Astrocyte of the spinal cord (primary cell): ENCODE measurements at regions not wholly inside any gene's neighbourhood (a gene's known extent, or its start where the extent isn't known, plus 50 kb on each side); places are given as distances from the start of the nearest gene placed in this dataset.
"Not testable (repeated sequence)": the region's sequence is repeated elsewhere in the genome, so short reads cannot be mapped to it uniquely, and the experiment has no call there.

Experiments
- DNase-seq: peaks from one replicate; pipeline ENCODE4 v3.0.0; 2011; ENCODE audit warnings: low read depth, low spot score
- H3K4me3 ChIP-seq: 2 replicates; pipeline ENCODE4 v1.5.1; 2011; ENCODE audit warnings: low read depth, mild to moderate bottlenecking, low read length, moderate library complexity
- in situ Hi-C: cut with HindIII; loops from 2 replicates; pipeline ENCODE4 v1.10.0; 2017; ENCODE audit warnings: low sequenced_read_pairs
- TF ChIP-seq, protein P1 (sequence below): IDR thresholded peaks from 2 replicates; pipeline ENCODE4 v1.5.1; 2012; ENCODE audit warnings: low read depth, mild to moderate bottlenecking, low read length, inconsistent platforms

DNA sequence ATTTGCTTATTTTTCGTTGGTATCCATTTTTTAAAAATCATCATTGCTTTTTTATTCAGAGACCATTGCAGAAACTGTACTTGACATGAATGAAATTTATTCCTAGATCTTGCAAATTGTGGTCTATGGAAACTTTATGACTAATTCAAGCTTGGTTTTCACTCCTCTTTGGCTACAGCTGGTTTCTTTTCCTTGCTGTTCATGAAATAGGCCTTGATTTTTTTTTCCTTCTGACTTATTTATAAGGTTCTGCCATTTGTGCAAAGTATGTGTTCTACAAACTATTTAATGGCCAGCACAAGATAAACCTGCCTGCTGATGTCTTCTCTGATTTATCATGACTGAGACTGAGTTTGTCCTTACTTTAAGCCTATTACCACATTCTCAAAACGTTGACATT lies 764.0 kb upstream of the SLITRK5 start:
- in situ Hi-C loops = no loop called here
- DNase-seq = peak; percentile 62
- TF ChIP-seq, protein P1, sequence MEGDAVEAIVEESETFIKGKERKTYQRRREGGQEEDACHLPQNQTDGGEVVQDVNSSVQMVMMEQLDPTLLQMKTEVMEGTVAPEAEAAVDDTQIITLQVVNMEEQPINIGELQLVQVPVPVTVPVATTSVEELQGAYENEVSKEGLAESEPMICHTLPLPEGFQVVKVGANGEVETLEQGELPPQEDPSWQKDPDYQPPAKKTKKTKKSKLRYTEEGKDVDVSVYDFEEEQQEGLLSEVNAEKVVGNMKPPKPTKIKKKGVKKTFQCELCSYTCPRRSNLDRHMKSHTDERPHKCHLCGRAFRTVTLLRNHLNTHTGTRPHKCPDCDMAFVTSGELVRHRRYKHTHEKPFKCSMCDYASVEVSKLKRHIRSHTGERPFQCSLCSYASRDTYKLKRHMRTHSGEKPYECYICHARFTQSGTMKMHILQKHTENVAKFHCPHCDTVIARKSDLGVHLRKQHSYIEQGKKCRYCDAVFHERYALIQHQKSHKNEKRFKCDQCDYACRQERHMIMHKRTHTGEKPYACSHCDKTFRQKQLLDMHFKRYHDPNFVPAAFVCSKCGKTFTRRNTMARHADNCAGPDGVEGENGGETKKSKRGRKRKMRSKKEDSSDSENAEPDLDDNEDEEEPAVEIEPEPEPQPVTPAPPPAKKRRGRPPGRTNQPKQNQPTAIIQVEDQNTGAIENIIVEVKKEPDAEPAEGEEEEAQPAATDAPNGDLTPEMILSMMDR = no peak
- H3K4me3 ChIP-seq = no peak overlapping the region

DNA sequence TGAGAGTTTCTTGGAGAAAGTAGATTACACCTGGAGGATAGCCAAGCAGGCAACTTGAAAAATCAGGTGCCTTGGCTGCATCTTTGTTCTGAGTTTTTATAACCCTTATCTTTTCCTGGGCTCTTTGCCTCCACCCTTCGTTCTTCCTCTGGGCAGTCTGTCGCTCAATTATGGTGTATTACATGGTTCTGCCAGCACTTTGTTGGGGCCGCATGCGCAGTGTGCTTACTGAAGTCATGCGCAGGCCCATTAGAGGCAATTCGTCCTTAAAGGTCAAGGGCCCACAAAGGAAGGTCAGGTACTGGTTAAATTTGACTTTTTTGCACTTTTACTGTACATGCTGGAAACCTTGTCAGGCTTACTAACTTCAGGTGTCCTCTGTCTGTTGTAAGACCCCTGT lies 761.9 kb upstream of the SLITRK5 start:
- in situ Hi-C loops = no loop called here
- H3K4me3 ChIP-seq = no peak overlapping the region
- TF ChIP-seq, protein P1 = no peak
- no peak for DNase-seq

DNA sequence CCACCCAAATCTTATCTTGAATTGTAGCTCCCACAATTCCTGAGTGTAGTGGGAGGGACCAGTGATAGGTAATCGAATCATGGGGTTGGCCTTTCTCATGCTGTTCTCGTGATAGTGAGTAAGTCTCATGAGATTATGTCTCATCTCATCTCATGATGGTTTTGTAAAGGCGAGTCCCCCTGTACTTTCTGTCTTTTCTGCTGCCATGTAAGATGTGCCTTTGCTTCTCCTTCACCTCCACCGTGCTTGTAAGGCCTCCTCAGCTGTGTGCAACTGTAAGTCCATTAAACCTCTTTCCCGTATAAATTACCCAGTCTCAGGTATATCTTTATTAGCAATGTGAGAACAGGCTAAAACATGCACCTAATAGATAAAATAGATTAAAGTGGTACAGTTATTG lies 756.4 kb upstream of the SLITRK5 start:
- TF ChIP-seq, protein P1 = no peak

DNA sequence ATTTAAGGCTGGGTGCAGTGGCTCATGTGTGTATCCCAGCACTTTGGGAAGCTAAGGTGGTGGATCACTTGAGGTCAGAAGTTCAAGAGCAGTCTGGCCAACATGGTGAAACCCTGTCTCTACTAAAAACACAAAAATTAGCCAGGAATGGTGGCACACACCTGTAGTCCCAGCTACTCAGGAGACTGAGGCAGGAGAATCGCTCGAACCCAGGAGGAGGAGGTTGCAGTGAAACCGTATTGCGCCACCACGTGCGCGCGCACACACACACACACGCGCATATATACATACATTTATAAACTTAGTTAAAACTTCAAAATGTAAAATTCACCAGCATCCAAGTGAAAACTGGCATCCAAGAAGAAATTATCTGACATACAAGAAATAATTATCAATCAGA lies 753.7 kb upstream of the SLITRK5 start:
- in situ Hi-C loops, DNase-seq, H3K4me3 ChIP-seq: not testable (repeated sequence)

More for the DNA sequence above, 756.4 kb upstream of the SLITRK5 start:
- H3K4me3 ChIP-seq = no peak overlapping the region
- no peak for DNase-seq
- in situ Hi-C loops = no loop called here

DNA sequence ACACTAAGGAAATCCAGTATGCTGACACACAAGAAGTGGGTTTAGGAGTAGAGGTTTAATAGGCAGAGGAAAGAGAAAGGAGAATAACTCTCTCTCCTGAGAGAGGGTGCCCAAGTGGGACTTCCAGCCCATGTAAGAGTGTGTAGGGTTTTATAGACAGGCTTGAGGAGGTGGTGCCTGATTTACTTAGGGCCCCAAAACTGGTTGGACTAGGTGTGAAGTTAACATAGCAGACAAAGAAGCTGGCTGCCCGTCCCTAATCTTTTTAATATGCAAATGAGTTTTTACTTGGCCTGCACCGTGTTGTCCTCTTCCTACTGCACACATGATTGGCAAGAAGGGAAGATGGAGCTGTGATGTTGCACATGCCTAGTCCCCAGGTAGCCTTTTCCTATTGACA lies 752.5 kb upstream of the SLITRK5 start:
- in situ Hi-C loops = no loop called here

DNA sequence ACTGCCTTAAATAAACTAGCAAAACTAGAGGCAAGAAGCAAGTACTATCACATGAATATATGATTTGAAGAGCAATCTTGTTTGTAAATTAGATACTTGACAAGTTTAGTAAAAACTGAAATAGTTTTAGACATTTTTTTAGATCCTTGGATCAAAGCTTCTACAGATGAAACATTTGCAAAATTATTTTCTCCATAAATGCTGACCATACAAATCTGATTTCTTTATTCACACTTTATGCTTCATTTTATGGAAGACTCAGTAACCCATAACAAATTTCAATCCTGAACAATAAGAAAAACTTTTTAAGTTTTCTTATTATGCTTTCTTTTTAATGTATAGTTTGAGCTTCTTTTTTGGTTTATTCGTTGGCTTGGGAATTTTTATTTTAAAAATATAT lies 750.2 kb upstream of the SLITRK5 start:
- no peak overlapping the region for H3K4me3 ChIP-seq
- in situ Hi-C loops = no loop called here
- no peak for DNase-seq
- TF ChIP-seq, protein P1 = no peak

More for the DNA sequence above, 752.5 kb upstream of the SLITRK5 start:
- no peak overlapping the region for H3K4me3 ChIP-seq
- TF ChIP-seq, protein P1 = no peak
- no peak for DNase-seq

DNA sequence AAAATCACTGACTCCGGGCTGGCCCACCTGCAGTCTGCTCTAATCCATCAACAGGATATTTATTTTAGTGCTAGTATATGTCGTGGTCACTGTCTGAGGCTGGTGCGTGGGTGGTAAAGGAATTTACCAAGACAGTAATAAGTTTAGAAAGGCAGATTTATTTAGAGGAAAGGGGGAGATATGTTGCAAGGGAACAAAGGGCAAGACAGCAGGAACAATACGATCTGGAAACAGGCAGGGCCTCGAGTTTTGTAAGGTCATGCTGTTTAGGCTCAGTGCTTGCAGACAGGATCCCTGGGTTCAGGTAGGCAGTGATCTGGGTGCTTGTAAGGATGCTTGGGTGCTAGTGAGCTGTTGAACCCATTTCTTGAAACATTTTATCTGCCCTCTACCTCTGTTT lies 748.2 kb upstream of the SLITRK5 start:
- TF ChIP-seq, protein P1 = no peak
- H3K4me3 ChIP-seq = no peak overlapping the region
- DNase-seq = no peak
- in situ Hi-C loops = no loop called here

DNA sequence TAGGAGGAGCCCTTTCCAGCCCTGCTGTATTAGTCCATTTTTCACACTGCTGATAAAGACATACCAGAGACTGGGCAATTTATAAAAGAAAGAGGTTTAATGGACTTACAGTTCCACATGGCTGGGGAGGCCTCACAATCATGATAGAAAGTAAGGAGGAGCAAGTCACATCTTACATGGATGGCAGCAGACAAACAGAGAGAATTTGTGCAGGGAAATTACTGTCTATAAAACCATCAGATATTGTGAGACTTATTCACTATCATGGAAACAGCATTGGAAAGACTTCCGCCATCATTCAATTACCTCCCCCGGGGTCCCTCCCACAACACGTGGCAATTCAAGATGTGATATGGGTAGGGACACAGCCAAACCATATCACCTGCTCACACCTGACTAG lies 744.3 kb upstream of the SLITRK5 start:
- DNase-seq, in situ Hi-C loops, H3K4me3 ChIP-seq: not testable (repeated sequence)
